ENCODE measurements at regions not wholly inside any gene's neighbourhood (a gene's known extent, or its start where the extent isn't known, plus 50 kb on each side); places are given as distances from the start of the nearest gene placed in this dataset.

GRCh38 chr1:9425859-9426258, 113.4 kb upstream of the SLC25A33 start:
- DNase-seq (ENCODE audit: low read depth): peak; percentile 67
- peak overlapping the region; percentile 16 for H3K4me3 ChIP-seq (ENCODE audit: low read depth, low read length)
- TF ChIP-seq CTCF (IDR thresholded peaks at IDR 0.05; ENCODE audit: insufficient read depth, low read depth, low read length, missing control alignments): no peak

GRCh38 chr1:9426291-9426711, 113.0 kb upstream of the SLC25A33 start:
- peak; percentile 96 for DNase-seq (ENCODE audit: low read depth)
- peak overlapping the region; percentile 16 for H3K4me3 ChIP-seq (ENCODE audit: low read depth, low read length)
- no peak for TF ChIP-seq CTCF (IDR thresholded peaks at IDR 0.05; ENCODE audit: insufficient read depth, low read depth, low read length, missing control alignments)

GRCh38 chr1:9427388-9427787, 111.9 kb upstream of the SLC25A33 start:
- no peak for TF ChIP-seq CTCF (IDR thresholded peaks at IDR 0.05; ENCODE audit: insufficient read depth, low read depth, low read length, missing control alignments)
- no peak overlapping the region for H3K4me3 ChIP-seq (ENCODE audit: low read depth, low read length)
- DNase-seq (ENCODE audit: low read depth): no peak

GRCh38 chr1:9428601-9429341, 110.5 kb upstream of the SLC25A33 start:
- H3K4me3 ChIP-seq (ENCODE audit: low read depth, low read length): peak overlapping the region; percentile 81
- peak; percentile 100 for DNase-seq (ENCODE audit: low read depth)
- TF ChIP-seq CTCF (IDR thresholded peaks at IDR 0.05; ENCODE audit: insufficient read depth, low read depth, low read length, missing control alignments): no peak

DNA sequence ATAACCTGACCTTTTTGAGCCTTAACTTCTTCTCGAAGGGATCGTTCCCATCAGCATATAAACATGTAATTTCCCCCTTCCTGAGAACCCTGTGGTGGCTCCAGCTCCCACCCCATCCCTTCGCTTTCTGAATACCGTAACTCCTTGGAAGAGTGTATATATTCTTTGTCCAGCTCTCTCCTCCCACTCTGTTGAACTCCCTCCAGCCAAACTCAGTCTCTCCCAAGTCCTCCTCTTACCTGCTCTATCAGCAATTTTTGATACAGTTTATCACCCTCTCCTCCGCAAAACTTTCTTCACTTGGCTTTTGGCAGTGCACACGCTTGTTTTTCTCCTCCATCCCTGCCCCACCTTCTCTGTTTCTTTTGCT, 109.9 kb upstream of the SLC25A33 start:
- TF ChIP-seq CTCF (IDR thresholded peaks at IDR 0.05; ENCODE audit: insufficient read depth, low read depth, low read length, missing control alignments): no peak
- peak overlapping the region; percentile 81 for H3K4me3 ChIP-seq (ENCODE audit: low read depth, low read length)
- DNase-seq (ENCODE audit: low read depth): no peak

- no peak for DNase-seq (ENCODE audit: low read depth)
- no peak for TF ChIP-seq CTCF (IDR thresholded peaks at IDR 0.05; ENCODE audit: insufficient read depth, low read depth, low read length, missing control alignments)
These were observed 104.8 kb upstream of the SLC25A33 start for GRCh38 chr1:9434247-9435152.

More at GRCh38 chr1:9434247-9435152, 104.8 kb upstream of the SLC25A33 start:
- no peak overlapping the region for H3K4me3 ChIP-seq (ENCODE audit: low read depth, low read length)
